ENCODE measurements at regions not wholly inside any gene's neighbourhood (a gene's known extent, or its start where the extent isn't known, plus 50 kb on each side); places are given as distances from the start of the nearest gene placed in this dataset.
"Not testable (repeated sequence)": the region's sequence is repeated elsewhere in the genome, so short reads cannot be mapped to it uniquely, and the experiment has no call there.

- DNase-seq (ENCODE audit: low spot score); intact Hi-C loops (cut with DNase I); ATAC-seq: not testable (repeated sequence)
Observed at GRCh38 chrX:133483771-133484170, 68.5 kb upstream of the GPC4 start.

DNA sequence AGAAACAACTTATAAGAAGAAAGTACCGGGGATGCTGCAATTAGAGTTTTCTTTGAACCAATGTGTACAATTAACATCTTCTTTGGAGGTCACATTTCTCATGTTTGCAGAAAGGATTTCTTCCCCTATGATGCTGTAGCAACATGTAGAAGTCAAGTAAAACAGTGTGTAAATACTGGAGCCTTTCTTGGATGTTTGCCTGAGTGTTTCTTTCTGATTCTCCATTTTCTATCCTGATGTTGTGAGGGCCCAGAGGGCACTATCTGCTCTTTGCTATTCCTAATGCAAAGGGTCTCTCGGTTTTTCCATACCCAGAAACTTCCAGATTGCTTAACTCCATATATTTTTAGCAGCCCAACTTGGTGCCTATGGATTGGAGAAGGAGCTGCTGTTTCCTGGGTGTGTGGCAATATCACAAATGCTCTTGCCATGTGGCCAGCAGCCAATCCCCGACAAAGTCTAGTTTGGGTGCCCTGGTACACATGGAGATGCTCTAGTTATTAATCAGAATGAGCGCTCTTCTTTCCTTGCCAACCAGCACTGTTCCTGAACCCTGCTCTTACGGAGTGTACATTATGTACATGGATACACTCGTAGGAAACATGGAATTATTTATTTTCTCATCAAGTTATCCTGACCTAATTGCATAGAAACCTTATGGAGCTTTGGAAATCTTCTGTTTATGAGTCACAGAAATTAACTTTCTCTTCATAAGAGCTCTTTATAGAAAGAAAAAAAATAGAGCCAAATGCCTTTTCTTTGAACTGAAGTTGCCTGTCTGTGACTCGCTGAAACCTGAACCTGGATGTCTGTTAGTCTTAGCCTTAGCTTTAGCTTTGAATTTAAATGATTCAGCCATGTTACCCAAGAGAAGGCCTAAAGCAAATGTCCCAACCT is 67.0 kb upstream of the GPC4 start:
- no peak for ATAC-seq
- DNase-seq (ENCODE audit: low spot score) = no peak
- intact Hi-C loops (cut with DNase I) = no loop called here

DNA sequence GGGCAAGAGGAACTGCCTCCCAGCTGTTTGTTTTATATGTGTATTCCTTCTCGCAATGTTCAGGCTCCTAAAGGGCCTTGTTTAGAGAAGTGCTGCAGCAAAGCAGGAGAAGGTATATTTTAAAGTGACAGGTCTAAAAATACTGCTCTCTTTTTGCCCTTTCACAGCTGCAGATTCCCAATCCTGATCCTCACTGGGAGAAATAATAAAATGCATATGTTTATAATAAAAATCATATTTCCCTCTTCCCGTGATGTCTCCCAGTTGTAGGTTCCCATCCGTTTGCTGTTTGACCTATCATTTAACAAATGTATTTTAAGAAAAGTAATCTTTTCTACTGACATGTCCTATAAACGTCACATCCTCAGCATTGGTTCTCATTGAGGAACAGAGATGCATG is 62.7 kb upstream of the GPC4 start:
- intact Hi-C loops (cut with DNase I) = no loop called here
- DNase-seq (ENCODE audit: low spot score) (no peak), ATAC-seq (no peak)

DNA sequence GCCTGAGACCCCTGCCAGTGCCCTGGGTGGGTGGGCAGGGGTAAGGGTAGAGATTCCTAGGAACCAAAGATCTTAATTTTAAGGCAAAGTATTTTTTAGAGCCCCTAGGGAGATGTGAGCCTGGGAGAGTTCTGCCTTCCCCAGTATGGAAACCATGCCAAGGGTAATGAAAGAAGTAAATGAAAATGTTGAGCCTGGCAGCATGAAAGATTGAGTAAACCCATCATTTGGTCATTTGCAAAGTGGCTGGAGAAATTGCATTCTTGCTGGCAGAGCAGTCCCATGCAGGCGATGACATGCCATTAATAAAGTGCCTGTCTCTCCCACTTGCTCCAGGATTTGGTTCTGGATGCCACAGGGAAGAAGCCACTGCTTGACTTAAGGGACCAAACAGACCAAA is 60.7 kb upstream of the GPC4 start:
- no peak for DNase-seq (ENCODE audit: low spot score)
- ATAC-seq = peak; percentile 50
- intact Hi-C loops (cut with DNase I) = no loop called here

DNA sequence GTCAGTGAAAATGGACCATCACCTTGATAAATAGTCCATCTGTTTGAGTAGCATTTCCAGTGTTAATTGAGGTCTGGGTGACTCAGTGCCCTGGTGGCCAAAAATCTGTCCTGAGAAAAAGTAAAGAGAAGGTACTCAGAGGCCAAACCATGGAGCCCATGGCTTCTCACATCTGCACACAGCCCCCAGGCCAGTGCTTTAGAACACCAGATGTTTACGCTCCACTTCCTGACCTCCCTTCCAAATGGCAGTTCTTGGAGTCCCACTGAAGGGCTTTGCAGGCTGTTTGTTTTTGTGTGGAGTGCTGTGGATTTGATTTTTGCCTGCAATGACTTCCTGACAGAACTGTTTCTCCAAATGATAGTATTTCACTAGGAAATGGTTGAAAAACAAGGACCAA is 60.2 kb upstream of the GPC4 start:
- DNase-seq (ENCODE audit: low spot score) (no peak), ATAC-seq (peak; percentile 62)
- intact Hi-C loops (cut with DNase I) = no loop called here

- DNase-seq (ENCODE audit: low spot score) = no peak
- intact Hi-C loops (cut with DNase I) = no loop called here
- ATAC-seq = no peak
Observed at GRCh38 chrX:133474574-133474973, 59.3 kb upstream of the GPC4 start.

DNA sequence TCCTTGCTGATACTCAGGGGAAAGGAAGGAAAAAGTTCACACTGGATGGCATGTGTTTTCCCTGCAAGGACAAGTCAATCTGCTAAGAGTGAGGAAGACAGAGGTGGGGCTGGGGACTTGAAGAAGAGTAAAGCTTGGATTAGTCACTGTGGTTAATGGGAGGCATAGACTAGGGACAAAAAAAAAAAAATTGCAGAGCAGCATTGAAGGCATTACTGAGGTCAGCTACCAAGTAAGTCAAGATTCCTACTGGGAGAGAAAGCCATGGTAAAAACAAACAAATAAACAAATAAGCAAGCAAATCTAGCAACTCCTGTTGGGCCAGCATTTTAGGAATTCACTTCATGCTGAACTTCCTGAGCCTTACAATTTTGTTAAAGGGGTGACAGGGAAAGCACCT is 58.2 kb upstream of the GPC4 start:
- DNase-seq (ENCODE audit: low spot score) (no peak), ATAC-seq (no peak)
- intact Hi-C loops (cut with DNase I) = no loop called here

- no peak for ATAC-seq
- intact Hi-C loops (cut with DNase I) = no loop called here
- no peak for DNase-seq (ENCODE audit: low spot score)
Observed at GRCh38 chrX:133468051-133468450, 52.8 kb upstream of the GPC4 start.

- intact Hi-C loops (cut with DNase I) = no loop called here
Observed at GRCh38 chrX:133465254-133465653, 50.0 kb upstream of the GPC4 start.

More at GRCh38 chrX:133465254-133465653, 50.0 kb upstream of the GPC4 start:
- ATAC-seq = no peak
- DNase-seq (ENCODE audit: low spot score) = no peak

Measured in sciatic nerve (tissue), 2 donors.